ENCODE measurements at regions not wholly inside any gene's neighbourhood (a gene's known extent, or its start where the extent isn't known, plus 50 kb on each side); places are given as distances from the start of the nearest gene placed in this dataset.
A peak's percentile ranks its signal among the peaks of the same experiment; 100 is the strongest.

- H3K9me3 ChIP-seq, result no peaks in the 10 kb centered on the region
- 44 to 50% methylated on average over 2 of the region's 2 CpGs for WGBS, 2 donors
Measured at GRCh38 chr1:199549421-199549820, 478.1 kb upstream of the NR5A2 start.

DNA sequence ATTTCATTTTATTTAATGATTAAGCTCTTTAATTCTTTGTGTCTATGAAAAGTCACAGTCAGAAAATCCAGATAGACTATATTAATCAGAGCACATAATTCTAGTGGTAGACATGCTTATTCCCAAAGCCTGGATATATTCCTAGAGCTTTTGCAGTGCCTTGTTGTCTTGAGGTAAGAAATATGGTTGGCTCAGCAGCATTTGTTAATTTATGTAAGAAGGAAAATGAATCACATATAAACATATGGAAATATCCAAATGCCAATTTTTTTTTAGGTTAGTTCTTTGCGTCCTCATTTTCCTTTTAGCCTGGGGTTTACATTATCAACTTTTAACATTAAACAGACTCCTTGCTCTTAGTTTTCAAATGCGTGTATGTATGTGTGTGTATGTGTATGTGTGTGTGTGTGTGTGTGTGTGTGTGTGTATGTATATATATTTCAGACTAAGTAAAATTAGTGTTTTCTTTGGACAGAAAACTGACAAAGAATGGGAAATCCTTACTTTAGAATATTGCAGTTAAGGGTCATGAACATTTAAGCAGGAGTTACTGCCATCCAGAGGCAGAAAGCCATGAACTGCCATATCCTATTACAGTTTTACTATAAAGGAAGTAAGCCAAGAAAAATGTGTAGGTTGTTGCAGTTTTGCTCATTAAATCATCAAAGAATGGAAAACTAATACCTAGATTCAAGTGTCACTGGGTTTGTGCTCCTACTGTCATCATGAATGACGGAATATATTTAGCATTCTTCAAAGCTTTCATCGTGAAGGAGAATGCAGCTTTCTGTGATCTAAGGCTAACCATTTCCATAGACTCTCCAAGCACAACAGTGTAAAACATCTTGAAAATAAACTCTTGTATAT, 477.1 kb upstream of the NR5A2 start:
- no peaks in the 10 kb centered on the region for H3K4me1 ChIP-seq
- no peaks in the 10 kb centered on the region for H3K36me3 ChIP-seq
- intact Hi-C loops (cut with DNase I), result no loop called here
- no peak for TF ChIP-seq CTCF (IDR thresholded peaks at IDR 0.05)
- TF ChIP-seq POLR2A (IDR thresholded peaks at IDR 0.05), result no peak
- no peaks in the 10 kb centered on the region for H3K9me3 ChIP-seq
- no peak overlapping the region for H3K27ac ChIP-seq
- no peak overlapping the region for H3K4me3 ChIP-seq
- WGBS, 2 donors, result 57 to 64% methylated on average over 4 of the region's 4 CpGs
- DNase-seq, result no peak
- H3K27me3 ChIP-seq, result no peaks in the 10 kb centered on the region

More at GRCh38 chr1:199549421-199549820, 478.1 kb upstream of the NR5A2 start:
- no peaks in the 10 kb centered on the region for H3K27me3 ChIP-seq
- no peaks in the 10 kb centered on the region for H3K36me3 ChIP-seq
- H3K4me1 ChIP-seq, result no peaks in the 10 kb centered on the region
- no peak overlapping the region for H3K4me3 ChIP-seq
- DNase-seq, result no peak
- intact Hi-C loops (cut with DNase I), result no loop called here
- TF ChIP-seq CTCF (IDR thresholded peaks at IDR 0.05), result no peak
- no peak for TF ChIP-seq POLR2A (IDR thresholded peaks at IDR 0.05)
- no peak overlapping the region for H3K27ac ChIP-seq

DNA sequence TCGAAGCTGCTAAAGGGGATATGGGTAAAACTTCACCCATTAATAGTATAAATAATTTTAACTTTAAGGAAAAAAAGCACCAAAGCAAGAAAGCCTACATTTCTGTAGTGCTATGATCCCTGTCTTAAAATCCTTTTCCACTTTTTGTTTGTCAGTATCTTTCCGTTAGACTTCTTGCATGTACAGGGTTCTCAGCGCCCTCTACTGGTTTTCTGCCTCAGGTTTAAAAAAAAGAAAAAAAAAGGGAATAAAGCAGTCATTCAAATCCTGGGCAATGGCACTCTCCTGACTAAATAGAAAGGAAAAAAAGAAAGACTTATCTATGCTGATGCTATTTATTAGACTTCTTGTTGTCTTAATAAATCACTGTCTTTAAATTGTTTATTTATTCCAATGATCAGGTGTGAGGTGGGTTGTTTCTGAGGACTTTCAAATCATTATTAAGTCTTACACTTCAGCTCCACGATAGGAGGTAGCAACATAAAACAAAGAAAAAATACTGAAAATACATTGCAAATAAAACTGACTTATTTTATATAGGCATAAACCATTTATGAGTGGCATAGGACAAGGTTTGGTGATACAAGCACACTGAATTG, 475.4 kb upstream of the NR5A2 start:
- 35 to 37% methylated on average over 4 of the region's 4 CpGs for WGBS, 2 donors
- no peaks in the 10 kb centered on the region for H3K27me3 ChIP-seq
- DNase-seq, result no peak
- no peak overlapping the region for H3K4me3 ChIP-seq
- intact Hi-C loops (cut with DNase I), result no loop called here
- H3K4me1 ChIP-seq, result no peaks in the 10 kb centered on the region
- no peaks in the 10 kb centered on the region for H3K36me3 ChIP-seq
- no peaks in the 10 kb centered on the region for H3K9me3 ChIP-seq
- TF ChIP-seq CTCF (IDR thresholded peaks at IDR 0.05), result peak in 4 of 6 experiments; percentile 17 to 52 (median 34)
- no peak for TF ChIP-seq POLR2A (IDR thresholded peaks at IDR 0.05)
- no peak overlapping the region for H3K27ac ChIP-seq

- no peaks in the 10 kb centered on the region for H3K9me3 ChIP-seq
- no peaks in the 10 kb centered on the region for H3K36me3 ChIP-seq
- WGBS, 2 donors, result 35 to 44% methylated on average over 1 of the region's 1 CpG
- H3K27ac ChIP-seq, result no peak overlapping the region
- no peaks in the 10 kb centered on the region for H3K4me1 ChIP-seq
- no peaks in the 10 kb centered on the region for H3K27me3 ChIP-seq
- no peak overlapping the region for H3K4me3 ChIP-seq
- DNase-seq, result no peak
- intact Hi-C loops (cut with DNase I), result no loop called here
- no peak for TF ChIP-seq CTCF (IDR thresholded peaks at IDR 0.05)
- no peak for TF ChIP-seq POLR2A (IDR thresholded peaks at IDR 0.05)
Measured at GRCh38 chr1:199553104-199553503, 474.4 kb upstream of the NR5A2 start.

DNA sequence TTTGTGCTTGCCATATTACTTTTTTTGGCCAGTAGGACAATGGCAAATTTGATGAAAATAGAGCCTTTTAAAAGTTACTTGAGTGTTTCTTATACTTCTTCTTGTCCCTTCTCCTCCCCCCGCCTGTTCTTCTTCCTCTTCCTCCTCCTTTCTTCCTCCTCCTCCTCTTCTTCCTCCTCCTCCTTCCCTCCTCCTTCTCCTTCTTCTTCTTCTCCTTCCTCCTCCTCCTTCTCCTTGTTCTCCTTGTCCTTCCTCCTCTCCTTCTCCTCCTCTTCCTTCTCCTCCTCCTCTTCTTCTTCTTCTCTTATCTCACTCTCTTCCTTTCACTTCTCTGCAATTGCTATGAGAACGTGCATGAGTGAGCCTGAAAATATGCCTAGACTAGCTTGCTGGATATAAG, 466.2 kb upstream of the NR5A2 start:
- intact Hi-C loops (cut with DNase I), result no loop called here
- DNase-seq, result no peak
- Histone ChIP-seq H3K27me3 (no peaks in the 10 kb centered on the region), H3K27ac (no peak overlapping the region), H3K36me3 (no peaks in the 10 kb centered on the region), H3K4me1 (no peaks in the 10 kb centered on the region), H3K9me3 (no peaks in the 10 kb centered on the region), H3K4me3 (no peak overlapping the region)
- 58 to 61% methylated on average over 2 of the region's 2 CpGs for WGBS, 2 donors
- TF ChIP-seq POLR2A (IDR thresholded peaks at IDR 0.05), result no peak
